Parathyroid adenoma (tissue), 2 donors: ENCODE measurements at regions not wholly inside any gene's neighbourhood (a gene's known extent, or its start where the extent isn't known, plus 50 kb on each side); places are given as distances from the start of the nearest gene placed in this dataset.

Experiments
- H2AFZ ChIP-seq: fragments of 300-600 bp; sonication (generic); one replicate; pipeline ENCODE4 v1.7.0; 2017; ENCODE audit warnings: antibody characterized with exemption, mild to moderate bottlenecking
- H3K27ac ChIP-seq: fragments of 300-600 bp; sonication (generic); one replicate; pipeline ENCODE4 v1.7.0; 2017
- H3K27me3 ChIP-seq: fragments of 300-600 bp; sonication (generic); one replicate; pipeline ENCODE4 v1.7.0; 2017; ENCODE audit warnings: low read length; ENCODE audit not compliant: control insufficient read depth, insufficient read depth
- H3K36me3 ChIP-seq: fragments of 300-600 bp; sonication (generic); one replicate; pipeline ENCODE4 v1.7.0; 2017; ENCODE audit warnings: low read length; ENCODE audit not compliant: control insufficient read depth, insufficient read depth
- H3K4me1 ChIP-seq: fragments of 300-600 bp; sonication (generic); one replicate; pipeline ENCODE4 v1.7.0; 2017; ENCODE audit warnings: control low read depth
- H3K4me2 ChIP-seq: fragments of 300-600 bp; sonication (generic); one replicate; pipeline ENCODE4 v1.7.0; 2017; ENCODE audit warnings: low read length
- H3K4me3 ChIP-seq: fragments of 300-600 bp; sonication (generic); one replicate; pipeline ENCODE4 v1.7.0; 2017; ENCODE audit warnings: low read depth, low read length
- H3K79me2 ChIP-seq: fragments of 300-600 bp; sonication (generic); one replicate; pipeline ENCODE4 v1.7.0; 2017; ENCODE audit warnings: control low read depth
- H3K9ac ChIP-seq: fragments of 300-600 bp; sonication (generic); one replicate; pipeline ENCODE4 v1.7.0; 2017; ENCODE audit warnings: mild to moderate bottlenecking
- H3K9me3 ChIP-seq: fragments of 300-600 bp; sonication (generic); one replicate; pipeline ENCODE4 v1.7.0; 2017; ENCODE audit warnings: low read length; ENCODE audit not compliant: control insufficient read depth
- CTCF ChIP-seq: fragments of 300-600 bp; sonication (generic); IDR thresholded peaks from one replicate; pipeline ENCODE4 v1.7.0; 2017; ENCODE audit warnings: antibody characterized with exemption, mild to moderate bottlenecking
- donor health status: primary hyperparathyroidism.

GRCh38 chr22:48139776-48140175, 1377.3 kb downstream of the TBC1D22A start:
- Histone ChIP-seq H3K27ac (no peak overlapping the region), H3K4me2 (no peak overlapping the region), H3K27me3 (no peaks in the 10 kb centered on the region), H3K9ac (no peak overlapping the region), H3K9me3 (no peaks in the 10 kb centered on the region), H3K79me2 (no peaks in the 10 kb centered on the region), H3K36me3 (no peaks in the 10 kb centered on the region), H2AFZ (no peak overlapping the region), H3K4me3 (no peak overlapping the region), H3K4me1 (no peaks in the 10 kb centered on the region)
- no peak for TF ChIP-seq CTCF

- H3K4me1 ChIP-seq, result no peaks in the 10 kb centered on the region
These were observed 1376.4 kb downstream of the TBC1D22A start for GRCh38 chr22:48138855-48139254.

GRCh38 chr22:48138427-48138826, 1376.0 kb downstream of the TBC1D22A start:
- no peak overlapping the region for H3K4me3 ChIP-seq
- H3K79me2 ChIP-seq, result no peaks in the 10 kb centered on the region
- no peak overlapping the region for H3K27ac ChIP-seq
- no peaks in the 10 kb centered on the region for H3K36me3 ChIP-seq
- H3K4me1 ChIP-seq, result no peaks in the 10 kb centered on the region
- H3K9ac ChIP-seq, result no peak overlapping the region
- H3K27me3 ChIP-seq, result no peaks in the 10 kb centered on the region
- no peak for TF ChIP-seq CTCF
- H3K4me2 ChIP-seq, result no peak overlapping the region
- no peaks in the 10 kb centered on the region for H3K9me3 ChIP-seq
- H2AFZ ChIP-seq, result no peak overlapping the region

More at GRCh38 chr22:48138855-48139254, 1376.4 kb downstream of the TBC1D22A start:
- no peak overlapping the region for H3K27ac ChIP-seq
- no peak overlapping the region for H3K4me2 ChIP-seq
- no peak for TF ChIP-seq CTCF
- H3K4me3 ChIP-seq, result no peak overlapping the region
- no peaks in the 10 kb centered on the region for H3K27me3 ChIP-seq
- H3K79me2 ChIP-seq, result no peaks in the 10 kb centered on the region
- H2AFZ ChIP-seq, result no peak overlapping the region
- no peak overlapping the region for H3K9ac ChIP-seq
- no peaks in the 10 kb centered on the region for H3K9me3 ChIP-seq
- no peaks in the 10 kb centered on the region for H3K36me3 ChIP-seq

- Histone ChIP-seq H3K9me3 (no peaks in the 10 kb centered on the region), H2AFZ (no peak overlapping the region)
These were observed 1375.2 kb downstream of the TBC1D22A start for GRCh38 chr22:48137640-48138039.

More at GRCh38 chr22:48137640-48138039, 1375.2 kb downstream of the TBC1D22A start:
- H3K27ac ChIP-seq, result no peak overlapping the region
- H3K27me3 ChIP-seq, result no peaks in the 10 kb centered on the region
- no peak for TF ChIP-seq CTCF
- H3K4me2 ChIP-seq, result no peak overlapping the region
- no peak overlapping the region for H3K9ac ChIP-seq
- H3K4me1 ChIP-seq, result no peaks in the 10 kb centered on the region
- H3K4me3 ChIP-seq, result no peak overlapping the region
- no peaks in the 10 kb centered on the region for H3K36me3 ChIP-seq
- no peaks in the 10 kb centered on the region for H3K79me2 ChIP-seq
